WI38 (cell line): ENCODE measurements at regions not wholly inside any gene's neighbourhood (a gene's known extent, or its start where the extent isn't known, plus 50 kb on each side); places are given as distances from the start of the nearest gene placed in this dataset.
"Not testable (repeated sequence)": the region's sequence is repeated elsewhere in the genome, so short reads cannot be mapped to it uniquely, and the experiment has no call there.

Experiments
- H3K4me3 ChIP-seq: 2 replicates; pipeline ENCODE4 v1.5.1; 2011; ENCODE audit warnings: low read depth, mild to moderate bottlenecking, control low read depth, low read length
- TF ChIP-seq, protein P1 (sequence below): IDR thresholded peaks from 2 replicates; pipeline ENCODE4 v1.5.1; 2012; ENCODE audit warnings: low read depth, mild to moderate bottlenecking, control low read depth, low read length

DNA sequence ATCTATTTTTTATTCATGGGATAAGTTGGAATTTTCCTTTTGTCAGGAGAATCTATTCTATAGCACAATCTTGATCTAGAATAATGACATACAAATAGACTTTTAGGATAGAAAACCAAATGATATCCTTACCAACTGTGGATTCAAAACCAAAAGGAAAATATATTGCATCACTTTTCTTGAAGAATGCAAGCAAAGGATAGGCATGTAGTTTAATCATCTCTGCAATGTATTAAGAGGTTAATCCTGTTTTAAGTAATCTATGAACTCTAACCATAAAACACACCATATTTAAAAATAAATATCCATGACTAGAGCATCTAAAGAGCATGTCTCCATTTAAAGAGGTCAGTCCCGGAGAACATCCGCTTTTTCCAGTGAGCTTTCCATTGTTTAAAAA is 106.7 kb upstream of the CNKSR3 start:
- no peak overlapping the region for H3K4me3 ChIP-seq
- TF ChIP-seq, protein P1, sequence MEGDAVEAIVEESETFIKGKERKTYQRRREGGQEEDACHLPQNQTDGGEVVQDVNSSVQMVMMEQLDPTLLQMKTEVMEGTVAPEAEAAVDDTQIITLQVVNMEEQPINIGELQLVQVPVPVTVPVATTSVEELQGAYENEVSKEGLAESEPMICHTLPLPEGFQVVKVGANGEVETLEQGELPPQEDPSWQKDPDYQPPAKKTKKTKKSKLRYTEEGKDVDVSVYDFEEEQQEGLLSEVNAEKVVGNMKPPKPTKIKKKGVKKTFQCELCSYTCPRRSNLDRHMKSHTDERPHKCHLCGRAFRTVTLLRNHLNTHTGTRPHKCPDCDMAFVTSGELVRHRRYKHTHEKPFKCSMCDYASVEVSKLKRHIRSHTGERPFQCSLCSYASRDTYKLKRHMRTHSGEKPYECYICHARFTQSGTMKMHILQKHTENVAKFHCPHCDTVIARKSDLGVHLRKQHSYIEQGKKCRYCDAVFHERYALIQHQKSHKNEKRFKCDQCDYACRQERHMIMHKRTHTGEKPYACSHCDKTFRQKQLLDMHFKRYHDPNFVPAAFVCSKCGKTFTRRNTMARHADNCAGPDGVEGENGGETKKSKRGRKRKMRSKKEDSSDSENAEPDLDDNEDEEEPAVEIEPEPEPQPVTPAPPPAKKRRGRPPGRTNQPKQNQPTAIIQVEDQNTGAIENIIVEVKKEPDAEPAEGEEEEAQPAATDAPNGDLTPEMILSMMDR = no peak

DNA sequence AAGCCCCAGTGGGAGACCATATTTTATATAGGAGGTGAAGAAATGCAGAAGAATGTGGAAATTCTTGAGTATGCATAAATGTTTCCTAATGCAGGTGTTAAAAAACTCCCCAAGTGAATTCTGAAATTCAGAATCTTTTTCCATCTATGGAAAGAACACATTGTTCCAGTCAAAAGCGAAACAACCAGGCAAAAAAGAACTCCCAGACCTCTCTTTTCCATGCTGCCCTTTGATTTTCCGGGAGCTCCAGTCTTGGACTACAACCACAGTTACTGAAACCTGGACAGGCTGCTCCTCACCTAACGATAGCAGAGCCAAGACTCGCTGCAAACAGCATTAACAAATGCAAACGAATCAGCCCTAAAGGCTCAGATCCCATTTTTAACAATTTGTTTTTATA is 108.7 kb upstream of the CNKSR3 start:
- H3K4me3 ChIP-seq = no peak overlapping the region
- TF ChIP-seq, protein P1 = no peak

DNA sequence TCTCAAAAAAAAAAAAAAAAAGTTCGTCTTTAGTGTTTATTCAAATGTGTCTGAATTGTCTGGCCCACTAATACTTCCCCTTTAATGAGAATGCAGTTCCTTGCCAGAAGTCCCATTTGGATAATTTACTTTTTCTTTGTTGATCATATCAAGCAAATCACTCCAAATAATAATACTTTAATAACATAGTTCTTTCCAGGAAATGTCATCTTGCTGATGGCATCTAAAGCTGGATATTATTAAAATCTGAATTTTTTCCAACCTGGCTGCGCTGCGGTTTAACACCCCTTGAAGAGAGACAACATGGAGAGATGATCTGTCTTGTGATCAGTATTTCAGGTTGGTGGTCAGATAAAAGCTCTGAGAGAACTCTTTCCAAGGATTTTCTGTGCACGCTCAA is 111.2 kb upstream of the CNKSR3 start:
- TF ChIP-seq, protein P1 = no peak

DNA sequence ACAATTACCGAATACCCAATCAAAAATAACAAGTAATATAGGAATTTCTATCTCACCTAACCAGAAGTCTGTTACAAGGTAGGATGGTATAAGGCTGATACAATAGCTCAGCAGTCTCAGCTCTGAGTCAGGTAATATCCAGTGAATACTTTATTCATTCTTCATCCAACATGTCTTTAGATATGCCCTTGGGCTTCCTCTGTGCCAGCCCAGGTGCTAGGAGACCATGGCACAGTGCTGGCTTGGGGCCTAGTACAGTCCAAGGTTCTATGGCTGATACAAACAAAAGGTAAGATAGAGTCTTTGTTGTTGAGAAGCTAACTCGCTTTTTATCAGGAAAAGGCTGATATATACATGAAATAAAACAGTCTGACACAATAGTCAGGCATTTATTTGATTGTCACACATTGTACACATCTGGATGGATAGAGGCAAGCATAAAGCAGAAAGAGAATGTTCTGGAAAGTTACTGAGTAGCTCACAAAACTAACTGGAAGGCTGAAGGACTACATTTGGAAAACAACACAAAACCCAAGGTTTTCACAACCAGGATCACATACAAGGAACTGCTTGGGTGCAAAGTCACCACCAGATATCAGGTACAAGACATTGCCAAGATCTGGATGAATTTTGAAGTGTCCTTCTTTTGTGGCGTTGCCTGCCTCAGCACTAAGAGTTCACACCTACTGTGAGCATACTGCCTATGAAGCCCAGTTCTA is 110.4 kb upstream of the SCAF8 start:
- no peak overlapping the region for H3K4me3 ChIP-seq
- TF ChIP-seq, protein P1 = no peak

More for the DNA sequence above, 111.2 kb upstream of the CNKSR3 start:
- no peak overlapping the region for H3K4me3 ChIP-seq

DNA sequence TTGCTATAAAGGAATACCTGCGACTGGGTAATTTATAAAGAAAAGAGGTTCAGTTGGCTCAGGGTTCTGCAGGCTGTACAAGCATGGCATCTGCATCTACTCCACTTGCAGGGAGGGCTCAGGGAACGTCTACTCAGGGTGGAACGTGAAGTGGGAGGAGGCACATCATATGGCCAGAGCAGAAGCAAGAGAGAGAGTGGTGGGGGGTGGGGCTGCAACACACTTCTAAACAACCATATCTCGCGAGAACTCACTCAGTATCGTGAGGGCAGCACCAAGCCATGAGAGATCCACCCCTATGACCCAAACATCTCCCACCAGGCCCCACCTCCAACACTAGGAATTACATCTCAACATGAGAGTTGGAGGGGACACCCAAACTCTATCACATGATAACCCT is 109.8 kb upstream of the SCAF8 start:
- H3K4me3 ChIP-seq = no peak overlapping the region

DNA sequence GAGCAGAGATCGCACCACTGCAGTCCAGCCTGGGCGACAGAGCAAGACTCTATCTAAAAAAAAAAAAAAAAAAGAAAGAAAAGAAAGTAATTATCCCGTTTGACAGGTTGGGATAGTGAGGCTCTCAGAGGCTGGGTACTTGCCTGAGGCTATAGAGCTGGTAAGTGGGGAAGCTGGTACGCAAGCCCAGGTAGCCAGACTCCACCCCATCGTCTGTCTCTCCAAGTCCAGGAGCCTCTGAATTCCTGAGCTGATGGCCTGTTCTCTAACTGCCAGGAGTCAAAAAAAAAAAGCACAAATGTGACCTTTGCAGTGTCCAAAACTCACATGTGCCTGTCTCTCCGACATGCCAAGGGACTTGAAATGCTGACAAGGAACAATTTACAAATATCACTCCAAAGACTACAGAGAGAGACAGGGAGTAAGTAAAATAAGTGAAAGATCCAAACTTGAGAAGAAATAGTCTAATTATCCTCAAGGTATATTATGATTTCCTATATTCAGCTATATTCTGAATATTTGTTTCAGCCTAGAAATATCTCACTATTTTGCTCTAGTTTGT is 109.1 kb upstream of the SCAF8 start:
- no peak overlapping the region for H3K4me3 ChIP-seq
- TF ChIP-seq, protein P1 = no peak

More for the DNA sequence above, 109.8 kb upstream of the SCAF8 start:
- TF ChIP-seq, protein P1 = no peak

DNA sequence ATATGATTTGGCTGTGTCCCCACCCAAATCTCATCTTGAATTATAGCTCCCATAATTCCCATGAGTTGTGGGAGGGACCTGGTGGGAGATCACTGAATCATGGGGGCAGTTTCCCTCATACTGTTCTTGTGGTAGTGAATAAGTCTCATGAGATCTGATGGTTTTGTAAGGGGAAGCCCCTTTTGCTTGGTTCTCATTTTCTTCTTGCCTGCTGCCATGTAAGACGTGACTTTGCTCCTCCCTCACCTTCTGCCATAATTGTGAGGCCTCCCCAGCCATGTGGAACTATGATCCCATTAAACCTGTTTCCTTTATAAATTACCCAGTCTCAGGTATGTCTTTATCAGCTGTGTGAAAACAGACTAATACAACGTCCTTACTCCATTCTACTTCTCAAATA is 108.5 kb upstream of the SCAF8 start:
- H3K4me3 ChIP-seq = not testable (repeated sequence)

DNA sequence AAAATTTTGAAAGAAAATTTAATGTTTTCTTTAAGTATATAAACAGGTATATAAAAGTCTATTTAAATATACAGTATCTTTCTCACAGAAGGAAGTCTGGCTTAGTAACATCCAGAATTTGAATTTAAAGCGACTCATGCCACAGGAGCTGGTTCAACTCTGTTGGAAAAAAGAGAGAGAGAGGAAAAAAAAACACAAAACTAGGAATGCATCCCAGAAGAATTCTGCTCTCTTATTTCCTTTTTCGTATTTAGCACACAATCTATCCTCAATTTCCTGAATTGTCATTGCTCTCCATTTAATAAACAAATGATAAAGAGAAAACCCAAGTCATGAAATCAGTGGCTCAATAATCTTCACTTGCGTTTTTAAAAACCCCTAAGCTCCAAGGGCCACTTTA is 107.5 kb upstream of the SCAF8 start:
- TF ChIP-seq, protein P1 = no peak
- no peak overlapping the region for H3K4me3 ChIP-seq
